ENCODE measurements at regions not wholly inside any gene's neighbourhood (a gene's known extent, or its start where the extent isn't known, plus 50 kb on each side); places are given as distances from the start of the nearest gene placed in this dataset.

DNA sequence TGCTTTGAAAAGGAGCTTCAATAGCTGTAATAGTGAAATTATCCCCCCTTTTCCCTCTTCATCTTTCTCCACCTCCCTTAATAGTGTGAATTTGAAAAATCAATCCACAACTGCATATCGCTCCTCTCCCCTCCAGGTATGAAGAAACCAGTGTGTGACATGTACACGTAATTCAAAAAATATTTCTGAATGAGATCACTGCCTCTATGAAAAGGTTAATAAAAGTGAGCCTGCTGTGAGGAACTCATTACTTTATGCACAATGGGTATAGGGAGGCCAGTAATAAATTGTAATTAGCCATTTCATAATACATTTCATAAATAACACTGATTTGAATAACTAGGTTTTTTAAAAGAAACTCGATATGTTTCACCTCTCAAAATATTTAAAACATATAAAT, 209.0 kb upstream of the KYNU start:
- H3K9me2 ChIP-seq, result no peaks in the 10 kb centered on the region
- no peak overlapping the region for H3K27ac ChIP-seq (ENCODE audit: low read depth in 2 of 2, low read length in 1 of 2)
- POLR2A ChIA-PET, result no interaction called here
- H2AFZ ChIP-seq (ENCODE audit: low read depth), result no peak overlapping the region
- H4K20me1 ChIP-seq (ENCODE audit: insufficient read depth), result no peaks in the 10 kb centered on the region
- CTCF ChIA-PET, result no interaction called here
- no peaks in the 10 kb centered on the region for H3K27me3 ChIP-seq (ENCODE audit: insufficient read depth)
- 36% methylated on average over 3 of the region's 3 CpGs for WGBS (ENCODE audit: low lambda C conversion rate)
- no peaks in the 10 kb centered on the region for H3F3A ChIP-seq (replicated peaks; ENCODE audit: insufficient read depth)
- H3K4me1 ChIP-seq (ENCODE audit: control insufficient read depth in 1 of 2, insufficient read depth in 2 of 2, low read depth in 1 of 2, low read length in 1 of 2), result no peaks in the 10 kb centered on the region
- H3K9me3 ChIP-seq, result no peaks in the 10 kb centered on the region
- no peaks in the 10 kb centered on the region for H3K36me3 ChIP-seq (replicated peaks in 1 of 2; ENCODE audit: control insufficient read depth in 1 of 2, insufficient read depth in 2 of 2, low read length in 1 of 2)
- H3K4me2 ChIP-seq, result no peak overlapping the region
- TF ChIP-seq MAX (IDR thresholded peaks at IDR 0.05; ENCODE audit: low read depth) (no peak), NFIC (IDR thresholded peaks at IDR 0.05; ENCODE audit: borderline replicate concordance) (no peak), EP300 (IDR thresholded peaks at IDR 0.05; ENCODE audit: borderline replicate concordance in 1 of 2, low read depth in 1 of 2, low read length in 1 of 2) (no peak), SIN3A (IDR thresholded peaks at IDR 0.05; ENCODE audit: borderline replicate concordance, low read depth, low read length) (no peak), GABPA (IDR thresholded peaks at IDR 0.05; ENCODE audit: low read depth) (no peak), TAF1 (IDR thresholded peaks at IDR 0.05; ENCODE audit: borderline replicate concordance, low read depth, low read length) (no peak), MEF2A (IDR thresholded peaks at IDR 0.05; ENCODE audit: borderline replicate concordance, low read depth) (no peak), TEAD4 (IDR thresholded peaks at IDR 0.05; ENCODE audit: borderline replicate concordance, insufficient read depth) (no peak), FOSL2 (IDR thresholded peaks at IDR 0.05; ENCODE audit: borderline replicate concordance, low read depth) (no peak), FOXM1 (IDR thresholded peaks at IDR 0.05; ENCODE audit: low read depth) (no peak)
- H3K9ac ChIP-seq, result no peak overlapping the region
- no peaks in the 10 kb centered on the region for H3K79me2 ChIP-seq (ENCODE audit: insufficient read depth)
- H3K4me3 ChIP-seq (ENCODE audit: low read depth in 2 of 2, low read length in 1 of 2), result no peak overlapping the region
- DNase-seq, result no peak

DNA sequence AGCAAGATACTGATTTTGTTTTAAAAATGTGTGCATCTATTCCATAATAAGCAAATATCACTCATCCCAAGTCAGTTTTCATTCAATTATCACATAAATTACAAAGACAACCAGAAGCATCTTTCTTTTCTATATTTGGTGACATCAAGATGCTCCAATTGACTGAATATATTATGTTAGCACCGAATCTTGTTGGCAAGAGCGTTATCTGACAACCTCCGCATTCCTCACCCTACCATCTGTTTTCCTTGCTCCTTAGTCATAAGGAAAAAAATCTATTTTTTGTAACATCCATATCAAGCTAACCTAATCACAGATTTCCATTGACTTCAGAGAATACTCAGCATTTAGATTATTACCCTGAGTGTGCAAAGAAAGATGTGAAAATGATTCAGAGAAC, 212.2 kb upstream of the KYNU start:
- Histone ChIP-seq H3K4me1 (ENCODE audit: control insufficient read depth in 1 of 2, insufficient read depth in 2 of 2, low read depth in 1 of 2, low read length in 1 of 2) (no peaks in the 10 kb centered on the region), H3K79me2 (ENCODE audit: insufficient read depth) (no peaks in the 10 kb centered on the region), H4K20me1 (ENCODE audit: insufficient read depth) (no peaks in the 10 kb centered on the region), H3K4me3 (ENCODE audit: low read depth in 2 of 2, low read length in 1 of 2) (no peak overlapping the region), H2AFZ (ENCODE audit: low read depth) (no peak overlapping the region), H3K9me3 (no peaks in the 10 kb centered on the region), H3K9me2 (no peaks in the 10 kb centered on the region), H3K36me3 (replicated peaks in 1 of 2; ENCODE audit: control insufficient read depth in 1 of 2, insufficient read depth in 2 of 2, low read length in 1 of 2) (no peaks in the 10 kb centered on the region), H3K27ac (ENCODE audit: low read depth in 2 of 2, low read length in 1 of 2) (no peak overlapping the region), H3F3A (replicated peaks; ENCODE audit: insufficient read depth) (no peaks in the 10 kb centered on the region), H3K4me2 (no peak overlapping the region), H3K9ac (no peak overlapping the region), H3K27me3 (ENCODE audit: insufficient read depth) (no peaks in the 10 kb centered on the region)
- CTCF ChIA-PET, result no interaction called here
- 61% methylated on average over 3 of the region's 3 CpGs for WGBS (ENCODE audit: low lambda C conversion rate)
- POLR2A ChIA-PET, result no interaction called here
- DNase-seq, result no peak
- TF ChIP-seq SIN3A (IDR thresholded peaks at IDR 0.05; ENCODE audit: borderline replicate concordance, low read depth, low read length) (no peak), MXI1 (IDR thresholded peaks at IDR 0.05; ENCODE audit: low read depth, low read length) (no peak), NRF1 (IDR thresholded peaks at IDR 0.05; ENCODE audit: low read depth, low read length) (no peak), YY1 (IDR thresholded peaks at IDR 0.05; ENCODE audit: low read depth) (no peak), FOSL2 (IDR thresholded peaks at IDR 0.05; ENCODE audit: borderline replicate concordance, low read depth) (no peak), RAD21 (IDR thresholded peaks at IDR 0.05; ENCODE audit: low read length) (no peak), JUND (IDR thresholded peaks at IDR 0.05) (no peak), ELF1 (IDR thresholded peaks at IDR 0.05) (no peak), RXRA (IDR thresholded peaks at IDR 0.05; ENCODE audit: borderline replicate concordance, low read depth) (no peak), POLR2AphosphoS5 (IDR thresholded peaks at IDR 0.05; ENCODE audit: low read depth, low read length) (no peak), USF2 (IDR thresholded peaks at IDR 0.05; ENCODE audit: borderline replicate concordance, low read depth, low read length) (no peak), TAF1 (IDR thresholded peaks at IDR 0.05; ENCODE audit: borderline replicate concordance, low read depth, low read length) (no peak), SMC3 (IDR thresholded peaks at IDR 0.05; ENCODE audit: low read depth, low read length) (no peak)
- TF ChIP-seq, protein P1, sequence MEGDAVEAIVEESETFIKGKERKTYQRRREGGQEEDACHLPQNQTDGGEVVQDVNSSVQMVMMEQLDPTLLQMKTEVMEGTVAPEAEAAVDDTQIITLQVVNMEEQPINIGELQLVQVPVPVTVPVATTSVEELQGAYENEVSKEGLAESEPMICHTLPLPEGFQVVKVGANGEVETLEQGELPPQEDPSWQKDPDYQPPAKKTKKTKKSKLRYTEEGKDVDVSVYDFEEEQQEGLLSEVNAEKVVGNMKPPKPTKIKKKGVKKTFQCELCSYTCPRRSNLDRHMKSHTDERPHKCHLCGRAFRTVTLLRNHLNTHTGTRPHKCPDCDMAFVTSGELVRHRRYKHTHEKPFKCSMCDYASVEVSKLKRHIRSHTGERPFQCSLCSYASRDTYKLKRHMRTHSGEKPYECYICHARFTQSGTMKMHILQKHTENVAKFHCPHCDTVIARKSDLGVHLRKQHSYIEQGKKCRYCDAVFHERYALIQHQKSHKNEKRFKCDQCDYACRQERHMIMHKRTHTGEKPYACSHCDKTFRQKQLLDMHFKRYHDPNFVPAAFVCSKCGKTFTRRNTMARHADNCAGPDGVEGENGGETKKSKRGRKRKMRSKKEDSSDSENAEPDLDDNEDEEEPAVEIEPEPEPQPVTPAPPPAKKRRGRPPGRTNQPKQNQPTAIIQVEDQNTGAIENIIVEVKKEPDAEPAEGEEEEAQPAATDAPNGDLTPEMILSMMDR (IDR thresholded peaks at IDR 0.05), result no peak
- TF ChIP-seq, protein P2, sequence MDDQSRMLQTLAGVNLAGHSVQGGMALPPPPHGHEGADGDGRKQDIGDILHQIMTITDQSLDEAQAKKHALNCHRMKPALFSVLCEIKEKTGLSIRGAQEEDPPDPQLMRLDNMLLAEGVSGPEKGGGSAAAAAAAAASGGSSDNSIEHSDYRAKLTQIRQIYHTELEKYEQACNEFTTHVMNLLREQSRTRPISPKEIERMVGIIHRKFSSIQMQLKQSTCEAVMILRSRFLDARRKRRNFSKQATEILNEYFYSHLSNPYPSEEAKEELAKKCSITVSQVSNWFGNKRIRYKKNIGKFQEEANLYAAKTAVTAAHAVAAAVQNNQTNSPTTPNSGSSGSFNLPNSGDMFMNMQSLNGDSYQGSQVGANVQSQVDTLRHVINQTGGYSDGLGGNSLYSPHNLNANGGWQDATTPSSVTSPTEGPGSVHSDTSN (IDR thresholded peaks at IDR 0.05), result no peak
- TF ChIP-seq, protein P3, sequence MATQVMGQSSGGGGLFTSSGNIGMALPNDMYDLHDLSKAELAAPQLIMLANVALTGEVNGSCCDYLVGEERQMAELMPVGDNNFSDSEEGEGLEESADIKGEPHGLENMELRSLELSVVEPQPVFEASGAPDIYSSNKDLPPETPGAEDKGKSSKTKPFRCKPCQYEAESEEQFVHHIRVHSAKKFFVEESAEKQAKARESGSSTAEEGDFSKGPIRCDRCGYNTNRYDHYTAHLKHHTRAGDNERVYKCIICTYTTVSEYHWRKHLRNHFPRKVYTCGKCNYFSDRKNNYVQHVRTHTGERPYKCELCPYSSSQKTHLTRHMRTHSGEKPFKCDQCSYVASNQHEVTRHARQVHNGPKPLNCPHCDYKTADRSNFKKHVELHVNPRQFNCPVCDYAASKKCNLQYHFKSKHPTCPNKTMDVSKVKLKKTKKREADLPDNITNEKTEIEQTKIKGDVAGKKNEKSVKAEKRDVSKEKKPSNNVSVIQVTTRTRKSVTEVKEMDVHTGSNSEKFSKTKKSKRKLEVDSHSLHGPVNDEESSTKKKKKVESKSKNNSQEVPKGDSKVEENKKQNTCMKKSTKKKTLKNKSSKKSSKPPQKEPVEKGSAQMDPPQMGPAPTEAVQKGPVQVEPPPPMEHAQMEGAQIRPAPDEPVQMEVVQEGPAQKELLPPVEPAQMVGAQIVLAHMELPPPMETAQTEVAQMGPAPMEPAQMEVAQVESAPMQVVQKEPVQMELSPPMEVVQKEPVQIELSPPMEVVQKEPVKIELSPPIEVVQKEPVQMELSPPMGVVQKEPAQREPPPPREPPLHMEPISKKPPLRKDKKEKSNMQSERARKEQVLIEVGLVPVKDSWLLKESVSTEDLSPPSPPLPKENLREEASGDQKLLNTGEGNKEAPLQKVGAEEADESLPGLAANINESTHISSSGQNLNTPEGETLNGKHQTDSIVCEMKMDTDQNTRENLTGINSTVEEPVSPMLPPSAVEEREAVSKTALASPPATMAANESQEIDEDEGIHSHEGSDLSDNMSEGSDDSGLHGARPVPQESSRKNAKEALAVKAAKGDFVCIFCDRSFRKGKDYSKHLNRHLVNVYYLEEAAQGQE (IDR thresholded peaks at IDR 0.05; ENCODE audit: low read depth, low read length), result no peak
